ENCODE measurements at regions not wholly inside any gene's neighbourhood (a gene's known extent, or its start where the extent isn't known, plus 50 kb on each side); places are given as distances from the start of the nearest gene placed in this dataset.

- Histone ChIP-seq H3K4me3 (ENCODE audit: low read length, poor library complexity, severe bottlenecking) (no peak overlapping the region), H3K4me1 (ENCODE audit: insufficient read depth, low read length, poor library complexity, severe bottlenecking) (no peaks in the 10 kb centered on the region), H2AFZ (ENCODE audit: low read length) (no peak overlapping the region), H3K9ac (ENCODE audit: low read depth, low read length, poor library complexity, severe bottlenecking) (no peak overlapping the region), H3F3A (ENCODE audit: low read depth) (no peaks in the 10 kb centered on the region), H3K27me3 (ENCODE audit: insufficient read depth, low read length, poor library complexity, severe bottlenecking) (no peaks in the 10 kb centered on the region), H3K79me2 (ENCODE audit: insufficient read depth, low read length) (no peaks in the 10 kb centered on the region), H3K36me3 (ENCODE audit: insufficient read depth, low read length) (no peaks in the 10 kb centered on the region), H3K9me2 (replicated peaks; ENCODE audit: low read depth, low read length) (no peaks in the 10 kb centered on the region), H4K20me1 (ENCODE audit: insufficient read depth, low read length, poor library complexity, severe bottlenecking) (no peaks in the 10 kb centered on the region), H3K4me2 (ENCODE audit: low read depth, low read length, poor library complexity, severe bottlenecking) (no peak overlapping the region), H3K9me3 (ENCODE audit: insufficient read depth, low read depth, low read length) (no peaks in the 10 kb centered on the region)
- TF ChIP-seq CTCF (conservative IDR thresholded peaks at IDR 0.05; ENCODE audit: low read length) (no peak), EZH2phosphoT487 (IDR thresholded peaks at IDR 0.05; ENCODE audit: borderline replicate concordance) (no peak)
Observed at GRCh38 chr12:115835445-115835844, 442.0 kb downstream of the MED13L start.

GRCh38 chr12:115833704-115834103, 443.8 kb downstream of the MED13L start:
- no peaks in the 10 kb centered on the region for H3K9me3 ChIP-seq (ENCODE audit: insufficient read depth, low read depth, low read length)
- H3K4me2 ChIP-seq (ENCODE audit: low read depth, low read length, poor library complexity, severe bottlenecking), result no peak overlapping the region
- H3K36me3 ChIP-seq (ENCODE audit: insufficient read depth, low read length), result no peaks in the 10 kb centered on the region
- TF ChIP-seq EZH2phosphoT487 (IDR thresholded peaks at IDR 0.05; ENCODE audit: borderline replicate concordance) (no peak), CTCF (conservative IDR thresholded peaks at IDR 0.05; ENCODE audit: low read length) (no peak)
- no peaks in the 10 kb centered on the region for H3K79me2 ChIP-seq (ENCODE audit: insufficient read depth, low read length)
- no peak overlapping the region for H2AFZ ChIP-seq (ENCODE audit: low read length)
- H3K4me3 ChIP-seq (ENCODE audit: low read length, poor library complexity, severe bottlenecking), result no peak overlapping the region
- no peaks in the 10 kb centered on the region for H3K4me1 ChIP-seq (ENCODE audit: insufficient read depth, low read length, poor library complexity, severe bottlenecking)
- H3K27me3 ChIP-seq (ENCODE audit: insufficient read depth, low read length, poor library complexity, severe bottlenecking), result no peaks in the 10 kb centered on the region
- no peak overlapping the region for H3K9ac ChIP-seq (ENCODE audit: low read depth, low read length, poor library complexity, severe bottlenecking)
- H3F3A ChIP-seq (ENCODE audit: low read depth), result no peaks in the 10 kb centered on the region
- no peaks in the 10 kb centered on the region for H3K9me2 ChIP-seq (replicated peaks; ENCODE audit: low read depth, low read length)
- H4K20me1 ChIP-seq (ENCODE audit: insufficient read depth, low read length, poor library complexity, severe bottlenecking), result no peaks in the 10 kb centered on the region

- Histone ChIP-seq H3K79me2 (ENCODE audit: insufficient read depth, low read length) (no peaks in the 10 kb centered on the region), H3K27me3 (ENCODE audit: insufficient read depth, low read length, poor library complexity, severe bottlenecking) (no peaks in the 10 kb centered on the region), H3K9ac (ENCODE audit: low read depth, low read length, poor library complexity, severe bottlenecking) (no peak overlapping the region), H2AFZ (ENCODE audit: low read length) (no peak overlapping the region), H3K9me3 (ENCODE audit: insufficient read depth, low read depth, low read length) (no peaks in the 10 kb centered on the region), H3K9me2 (replicated peaks; ENCODE audit: low read depth, low read length) (no peaks in the 10 kb centered on the region), H4K20me1 (ENCODE audit: insufficient read depth, low read length, poor library complexity, severe bottlenecking) (no peaks in the 10 kb centered on the region), H3K4me2 (ENCODE audit: low read depth, low read length, poor library complexity, severe bottlenecking) (no peak overlapping the region), H3K4me3 (ENCODE audit: low read length, poor library complexity, severe bottlenecking) (no peak overlapping the region), H3F3A (ENCODE audit: low read depth) (no peaks in the 10 kb centered on the region), H3K4me1 (ENCODE audit: insufficient read depth, low read length, poor library complexity, severe bottlenecking) (no peaks in the 10 kb centered on the region), H3K36me3 (ENCODE audit: insufficient read depth, low read length) (no peaks in the 10 kb centered on the region)
- no peak for TF ChIP-seq CTCF (conservative IDR thresholded peaks at IDR 0.05; ENCODE audit: low read length)
- TF ChIP-seq EZH2phosphoT487 (IDR thresholded peaks at IDR 0.05; ENCODE audit: borderline replicate concordance), result no peak
Observed at GRCh38 chr12:115830633-115831032, 446.9 kb downstream of the MED13L start.

Data from Loucy (cell line).